H9 (cell line): ENCODE measurements at regions not wholly inside any gene's neighbourhood (a gene's known extent, or its start where the extent isn't known, plus 50 kb on each side); places are given as distances from the start of the nearest gene placed in this dataset.
A peak's percentile ranks its signal among the peaks of the same experiment; 100 is the strongest.

Source experiments
- DNase-seq: peaks from one replicate; pipeline ENCODE4 v3.0.0-alpha.2; 2017
- H2AFZ ChIP-seq: one replicate; pipeline ENCODE4 v1.6.1; 2013; ENCODE audit warnings: mild to moderate bottlenecking, low read length, control low read depth, moderate library complexity
- H2AK5ac ChIP-seq: 2 replicates; pipeline ENCODE4 v1.6.1; 2013; ENCODE audit warnings: low read length, control low read depth, mixed read lengths; ENCODE audit not compliant: insufficient read length
- H2BK120ac ChIP-seq: one replicate; pipeline ENCODE4 v1.6.1; 2013; ENCODE audit warnings: low read depth, mild to moderate bottlenecking, low read length, control low read depth, inconsistent platforms; ENCODE audit not compliant: poor library complexity, severe bottlenecking
- H2BK12ac ChIP-seq: 2 replicates; pipeline ENCODE4 v1.6.1; 2013; ENCODE audit warnings: low read length, control low read depth, mixed read lengths, low read depth; ENCODE audit not compliant: insufficient read length
- H2BK15ac ChIP-seq: 2 replicates; pipeline ENCODE4 v1.6.1; 2013; ENCODE audit warnings: low read depth, low read length, control low read depth
- H2BK20ac ChIP-seq: one replicate; pipeline ENCODE4 v1.6.1; 2013; ENCODE audit warnings: low read depth, mild to moderate bottlenecking, low read length, control low read depth, inconsistent platforms; ENCODE audit not compliant: poor library complexity, severe bottlenecking
- H2BK5ac ChIP-seq: 2 replicates; pipeline ENCODE4 v1.6.1; 2013; ENCODE audit warnings: low read length, control low read depth, mixed read lengths; ENCODE audit not compliant: insufficient read length
- H3K14ac ChIP-seq: 2 replicates; pipeline ENCODE4 v1.6.1; 2013; ENCODE audit warnings: low read length, control low read depth; ENCODE audit not compliant: insufficient read depth
- H3K18ac ChIP-seq: 2 replicates; pipeline ENCODE4 v1.6.1; 2013; ENCODE audit warnings: low read depth, mild to moderate bottlenecking, mixed read lengths, low read length, control low read depth; ENCODE audit not compliant: insufficient read length
- H3K23ac ChIP-seq: 2 replicates; pipeline ENCODE4 v1.6.1; 2013; ENCODE audit warnings: low read length, control low read depth, mixed read lengths, low read depth; ENCODE audit not compliant: insufficient read length
- H3K23me2 ChIP-seq: 2 replicates; pipeline ENCODE4 v1.6.1; 2013; ENCODE audit warnings: low read depth, mild to moderate bottlenecking, mixed read lengths, low read length, control low read depth; ENCODE audit not compliant: insufficient read length, poor library complexity, severe bottlenecking
- H3K27ac ChIP-seq: 2 replicates; pipeline ENCODE4 v1.5.1; 2013; ENCODE audit warnings: low read length, control low read depth, mixed read lengths, low read depth; ENCODE audit not compliant: insufficient read length
- H3K27me3 ChIP-seq: 2 replicates; pipeline ENCODE4 v1.6.1; 2013; ENCODE audit warnings: low read length, control low read depth, inconsistent platforms; ENCODE audit not compliant: insufficient read depth
- H3K4ac ChIP-seq: 2 replicates; pipeline ENCODE4 v1.6.1; 2013; ENCODE audit warnings: low read depth, mild to moderate bottlenecking, control low read depth, inconsistent platforms, low read length, moderate library complexity
- H3K4me1 ChIP-seq: 2 replicates; pipeline ENCODE4 v1.6.1; 2013; ENCODE audit warnings: low read length, control low read depth, inconsistent platforms; ENCODE audit not compliant: insufficient read depth
- H3K4me2 ChIP-seq: 2 replicates; pipeline ENCODE4 v1.6.1; 2013; ENCODE audit warnings: low read length, control low read depth, mixed read lengths; ENCODE audit not compliant: insufficient read length, insufficient read depth
- H3K56ac ChIP-seq: 2 replicates; pipeline ENCODE4 v1.6.1; 2013; ENCODE audit warnings: low read depth, mild to moderate bottlenecking, mixed read lengths, low read length, control low read depth; ENCODE audit not compliant: insufficient read length
- H3K79me1 ChIP-seq: 2 replicates; pipeline ENCODE4 v1.6.1; 2013; ENCODE audit warnings: low read depth, mild to moderate bottlenecking, moderate library complexity, low read length, control low read depth, inconsistent platforms; ENCODE audit not compliant: insufficient read depth, poor library complexity, severe bottlenecking
- H3K79me2 ChIP-seq: 2 replicates; pipeline ENCODE4 v1.6.1; 2013; ENCODE audit warnings: low read length, control low read depth, inconsistent platforms; ENCODE audit not compliant: insufficient read depth
- H3K9ac ChIP-seq: 2 replicates; pipeline ENCODE4 v1.6.1; 2013; ENCODE audit warnings: low read length, control low read depth, mixed read lengths; ENCODE audit not compliant: insufficient read length; ENCODE audit errors: extremely low read depth
- H3K9me3 ChIP-seq: one replicate; pipeline ENCODE4 v1.6.1; 2013; ENCODE audit warnings: low read depth, low read length, inconsistent platforms; ENCODE audit not compliant: control insufficient read depth
- H3T11ph ChIP-seq: one replicate; pipeline ENCODE4 v1.6.1; 2013; ENCODE audit warnings: mild to moderate bottlenecking, low read length, control low read depth, inconsistent platforms
- H4K20me1 ChIP-seq: one replicate; pipeline ENCODE4 v1.6.1; 2013; ENCODE audit not compliant: control insufficient read depth, insufficient read length, insufficient read depth
- H4K5ac ChIP-seq: 2 replicates; pipeline ENCODE4 v1.6.1; 2013; ENCODE audit warnings: low read depth, mild to moderate bottlenecking, mixed read lengths, low read length, control low read depth; ENCODE audit not compliant: insufficient read length
- H4K8ac ChIP-seq: replicated peaks from 2 replicates; pipeline ENCODE4 v1.6.1; 2013; ENCODE audit warnings: low read length, control low read depth, mixed read lengths, low read depth; ENCODE audit not compliant: insufficient read length
- H4K91ac ChIP-seq: 2 replicates; pipeline ENCODE4 v1.6.1; 2013; ENCODE audit warnings: low read depth, mild to moderate bottlenecking, moderate library complexity, mixed read lengths, low read length, control low read depth; ENCODE audit not compliant: insufficient read length
- H3K27ac Mint-ChIP-seq, 3 experiments: 2 replicates in 2 of 3; 3 replicates in 1 of 3; pipeline ENCODE4 v1.8.0; 2020 to 2021; ENCODE audit warnings: mixed read lengths in 3 of 3, mild to moderate bottlenecking in 1 of 3, moderate library complexity in 1 of 3
- H3K27me3 Mint-ChIP-seq: 2 replicates; pipeline ENCODE4 v1.8.0; 2021; ENCODE audit warnings: low read depth, mild to moderate bottlenecking, moderate library complexity, mixed read lengths
- H3K36me3 Mint-ChIP-seq, 3 experiments: 2 replicates in 2 of 3; 3 replicates in 1 of 3; pipeline ENCODE4 v1.8.0; 2020 to 2021; ENCODE audit warnings: low read depth in 3 of 3, mixed read lengths in 3 of 3; ENCODE audit not compliant: insufficient read depth in 1 of 3
- H3K4me1 Mint-ChIP-seq, 2 experiments: 2 replicates each; pipeline ENCODE4 v1.8.0; 2020; ENCODE audit warnings: mixed read lengths in 2 of 2
- H3K4me3 Mint-ChIP-seq, 2 experiments: 2 replicates in 1 of 2; 3 replicates in 1 of 2; pipeline ENCODE4 v1.8.0; 2020 to 2021; ENCODE audit warnings: mild to moderate bottlenecking in 2 of 2, mixed read lengths in 2 of 2, moderate library complexity in 1 of 2
- H3K9me3 Mint-ChIP-seq, 2 experiments: 2 replicates in 1 of 2; 3 replicates in 1 of 2; pipeline ENCODE4 v1.8.0; 2020; ENCODE audit warnings: mild to moderate bottlenecking in 2 of 2, mixed read lengths in 2 of 2, moderate library complexity in 1 of 2
- WGBS: extraction: QIAGEN DNeasy Blood & Tissue Kit; methylation state at CpG from one replicate; pipeline ENCODE4 v1.1.7; 2013; ENCODE audit warnings: missing lambda C conversion rate, low lambda C conversion rate, mixed read lengths; ENCODE audit not compliant: insufficient read length; ENCODE audit errors: extremely low coverage; 5-methylcytosine and 5-hydroxymethylcytosine counted together
- TF ChIP-seq, protein P1 (sequence below): fragments of 200-600 bp; sonication (generic); conservative IDR thresholded peaks from 3 replicates; pipeline ENCODE4 v1.8.0; 2021; ENCODE audit warnings: antibody characterized with exemption, mild to moderate bottlenecking

DNA sequence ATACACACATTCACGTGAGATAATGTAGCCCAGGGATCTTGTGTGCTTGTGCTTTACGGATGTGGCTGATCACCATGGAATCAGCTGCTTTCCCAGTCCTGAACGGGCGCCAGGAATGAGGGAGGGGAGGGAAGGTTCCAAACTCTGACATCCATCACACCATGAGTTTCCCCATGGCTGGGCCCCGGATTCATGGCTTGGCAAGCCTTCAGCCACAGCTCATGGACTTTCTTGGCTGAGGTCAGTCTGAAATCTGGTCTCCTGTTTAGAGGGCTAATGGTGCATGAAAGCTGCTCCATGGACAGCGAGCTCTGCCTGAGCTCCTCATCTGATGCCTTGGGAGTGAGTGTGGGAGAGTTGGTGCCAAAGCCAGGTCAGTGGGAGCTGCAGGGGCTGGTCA lies 767.6 kb upstream of the EEF2KMT start:
- Histone ChIP-seq H3K14ac (no peak overlapping the region), H3K23me2 (no peaks in the 10 kb centered on the region), H3K4ac (no peak overlapping the region), H2BK120ac (no peak overlapping the region), H4K20me1 (peaks cover 2% of the 10 kb centered on the region), H3K79me2 (no peaks in the 10 kb centered on the region), H3K27me3 (no peaks in the 10 kb centered on the region), H3K56ac (no peak overlapping the region), H4K8ac (no peak overlapping the region), H3K4me2 (no peak overlapping the region), H3K27ac (no peak overlapping the region), H3K9me3 (no peaks in the 10 kb centered on the region), H2BK20ac (no peak overlapping the region), H3K79me1 (no peaks in the 10 kb centered on the region), H3K4me1 (peaks cover 7% of the 10 kb centered on the region; the same call in 1 of the 2 replicates), H2BK15ac (no peak overlapping the region), H4K5ac (no peak overlapping the region), H3K18ac (no peak overlapping the region), H3T11ph (no peak overlapping the region), H2BK5ac (no peak overlapping the region), H2BK12ac (no peak overlapping the region), H4K91ac (no peak overlapping the region), H3K9ac (no peak overlapping the region), H3K23ac (no peak overlapping the region), H2AFZ (no peak overlapping the region), H2AK5ac (no peak overlapping the region)
- H3K4me3 Mint-ChIP-seq: no peak overlapping the region
- H3K9me3 Mint-ChIP-seq: no peaks in the 10 kb centered on the region
- peaks cover 19 to 34% of the 10 kb centered on the region in 2 experiments for H3K4me1 Mint-ChIP-seq
- no peaks in the 10 kb centered on the region; a peak in 2 of 7 replicates for H3K36me3 Mint-ChIP-seq
- no CpG with 5 or more reads among the region's 6 CpGs for WGBS
- no peak for DNase-seq
- TF ChIP-seq, protein P1, sequence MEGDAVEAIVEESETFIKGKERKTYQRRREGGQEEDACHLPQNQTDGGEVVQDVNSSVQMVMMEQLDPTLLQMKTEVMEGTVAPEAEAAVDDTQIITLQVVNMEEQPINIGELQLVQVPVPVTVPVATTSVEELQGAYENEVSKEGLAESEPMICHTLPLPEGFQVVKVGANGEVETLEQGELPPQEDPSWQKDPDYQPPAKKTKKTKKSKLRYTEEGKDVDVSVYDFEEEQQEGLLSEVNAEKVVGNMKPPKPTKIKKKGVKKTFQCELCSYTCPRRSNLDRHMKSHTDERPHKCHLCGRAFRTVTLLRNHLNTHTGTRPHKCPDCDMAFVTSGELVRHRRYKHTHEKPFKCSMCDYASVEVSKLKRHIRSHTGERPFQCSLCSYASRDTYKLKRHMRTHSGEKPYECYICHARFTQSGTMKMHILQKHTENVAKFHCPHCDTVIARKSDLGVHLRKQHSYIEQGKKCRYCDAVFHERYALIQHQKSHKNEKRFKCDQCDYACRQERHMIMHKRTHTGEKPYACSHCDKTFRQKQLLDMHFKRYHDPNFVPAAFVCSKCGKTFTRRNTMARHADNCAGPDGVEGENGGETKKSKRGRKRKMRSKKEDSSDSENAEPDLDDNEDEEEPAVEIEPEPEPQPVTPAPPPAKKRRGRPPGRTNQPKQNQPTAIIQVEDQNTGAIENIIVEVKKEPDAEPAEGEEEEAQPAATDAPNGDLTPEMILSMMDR: no peak
- 0 out of 7 replicates have a peak overlapping the region, but pooled peaks of 1 of the 3 experiments have one; percentile 17 for H3K27ac Mint-ChIP-seq
- H3K27me3 Mint-ChIP-seq: peaks cover 3% of the 10 kb centered on the region; the same call in 1 of the 2 replicates
